GM12873 (cell line): ENCODE measurements at regions not wholly inside any gene's neighbourhood (a gene's known extent, or its start where the extent isn't known, plus 50 kb on each side); places are given as distances from the start of the nearest gene placed in this dataset.

Source experiments
- TF ChIP-seq, protein P1 (sequence below): IDR thresholded peaks from 2 replicates; pipeline ENCODE4 v1.5.1; 2012; ENCODE audit warnings: low read depth, mild to moderate bottlenecking, moderate library complexity, low read length, control low read depth; ENCODE audit not compliant: insufficient read depth; ENCODE audit errors: missing control alignments

DNA sequence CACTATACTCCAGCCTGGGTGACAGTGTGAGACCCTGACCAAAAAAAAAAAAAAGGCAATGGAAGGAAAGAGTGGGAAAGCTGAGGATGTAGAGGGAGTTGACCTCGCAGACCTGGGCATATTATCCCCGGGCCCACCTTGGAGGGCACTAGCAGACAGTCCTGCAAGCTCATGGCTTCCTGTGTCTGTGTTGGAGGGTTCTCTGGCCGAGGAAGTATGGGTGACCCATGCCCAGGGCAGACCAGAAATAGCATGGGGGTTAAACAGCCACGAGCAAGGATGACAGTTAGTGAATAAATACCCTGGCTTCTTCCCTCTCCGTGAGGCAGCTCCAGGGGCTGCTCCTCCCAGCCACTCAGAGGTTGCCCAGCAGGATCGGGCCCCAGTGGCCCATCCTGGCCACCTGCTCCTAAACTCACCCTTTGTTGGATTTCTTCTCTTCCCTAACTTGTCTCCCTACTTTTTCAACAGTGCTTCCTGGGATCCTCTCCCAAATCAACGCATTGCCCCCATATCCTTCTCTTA, 485.8 kb downstream of the ZNF536 start:
- TF ChIP-seq, protein P1, sequence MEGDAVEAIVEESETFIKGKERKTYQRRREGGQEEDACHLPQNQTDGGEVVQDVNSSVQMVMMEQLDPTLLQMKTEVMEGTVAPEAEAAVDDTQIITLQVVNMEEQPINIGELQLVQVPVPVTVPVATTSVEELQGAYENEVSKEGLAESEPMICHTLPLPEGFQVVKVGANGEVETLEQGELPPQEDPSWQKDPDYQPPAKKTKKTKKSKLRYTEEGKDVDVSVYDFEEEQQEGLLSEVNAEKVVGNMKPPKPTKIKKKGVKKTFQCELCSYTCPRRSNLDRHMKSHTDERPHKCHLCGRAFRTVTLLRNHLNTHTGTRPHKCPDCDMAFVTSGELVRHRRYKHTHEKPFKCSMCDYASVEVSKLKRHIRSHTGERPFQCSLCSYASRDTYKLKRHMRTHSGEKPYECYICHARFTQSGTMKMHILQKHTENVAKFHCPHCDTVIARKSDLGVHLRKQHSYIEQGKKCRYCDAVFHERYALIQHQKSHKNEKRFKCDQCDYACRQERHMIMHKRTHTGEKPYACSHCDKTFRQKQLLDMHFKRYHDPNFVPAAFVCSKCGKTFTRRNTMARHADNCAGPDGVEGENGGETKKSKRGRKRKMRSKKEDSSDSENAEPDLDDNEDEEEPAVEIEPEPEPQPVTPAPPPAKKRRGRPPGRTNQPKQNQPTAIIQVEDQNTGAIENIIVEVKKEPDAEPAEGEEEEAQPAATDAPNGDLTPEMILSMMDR, result no peak

DNA sequence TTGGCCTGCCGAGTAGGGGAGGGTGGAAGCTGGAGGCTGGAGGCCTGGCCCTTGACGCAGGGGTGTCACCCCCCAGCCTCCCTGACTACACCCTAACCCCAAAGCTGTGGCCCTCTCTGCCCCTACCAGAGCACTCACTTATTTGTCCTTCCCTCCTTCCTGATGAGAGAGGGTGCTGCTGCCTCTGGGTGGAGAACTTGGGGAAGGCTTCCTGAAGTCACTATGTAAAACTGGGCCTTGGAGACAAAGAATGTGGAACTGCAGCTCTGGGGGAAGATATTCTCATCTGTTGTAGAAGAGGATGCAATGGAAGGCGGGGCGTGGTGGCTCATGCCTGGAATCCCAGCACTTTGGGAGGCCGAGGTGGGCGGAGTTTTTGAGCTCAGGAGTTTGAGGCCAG, 485.2 kb downstream of the ZNF536 start:
- TF ChIP-seq, protein P1, result no peak

DNA sequence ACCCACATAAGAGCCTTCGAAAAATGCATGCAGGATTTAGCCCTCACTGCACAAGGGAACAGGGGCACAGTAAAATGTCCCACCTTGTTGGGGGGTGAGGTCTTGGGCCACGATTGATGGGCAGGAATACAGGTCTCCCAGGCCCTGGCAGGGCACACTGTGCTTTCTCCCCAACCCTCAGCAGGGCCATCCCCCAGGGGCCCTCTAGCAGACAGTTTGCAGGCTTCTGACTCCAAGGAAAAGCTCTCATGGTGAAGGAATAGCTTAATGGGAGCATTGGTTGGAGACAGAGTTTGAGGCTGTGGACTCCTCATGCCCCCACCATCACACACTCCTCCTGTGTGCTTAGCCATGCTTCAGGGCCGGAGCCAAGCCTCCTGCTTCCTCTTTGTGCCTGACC, 484.6 kb downstream of the ZNF536 start:
- TF ChIP-seq, protein P1, result no peak

DNA sequence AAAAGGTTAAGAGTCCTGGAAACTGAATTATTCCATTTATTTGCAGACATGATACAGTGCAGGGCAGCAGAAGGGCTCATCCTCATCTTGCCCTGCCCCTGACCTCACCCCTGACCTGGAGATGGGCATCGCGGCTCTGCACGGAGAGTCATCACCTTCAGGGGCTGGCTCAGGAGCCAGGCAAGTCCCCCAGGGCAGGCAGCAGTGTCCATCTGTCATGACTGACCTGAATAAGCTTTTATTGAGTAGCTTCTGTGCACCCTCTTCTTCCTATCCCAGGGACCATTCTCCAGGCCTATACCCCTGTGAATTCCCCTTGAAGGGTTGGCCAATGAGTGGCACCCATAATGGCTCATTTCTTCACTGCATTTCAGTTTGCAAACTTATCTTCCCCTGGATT, 484.2 kb downstream of the ZNF536 start:
- TF ChIP-seq, protein P1, result no peak

DNA sequence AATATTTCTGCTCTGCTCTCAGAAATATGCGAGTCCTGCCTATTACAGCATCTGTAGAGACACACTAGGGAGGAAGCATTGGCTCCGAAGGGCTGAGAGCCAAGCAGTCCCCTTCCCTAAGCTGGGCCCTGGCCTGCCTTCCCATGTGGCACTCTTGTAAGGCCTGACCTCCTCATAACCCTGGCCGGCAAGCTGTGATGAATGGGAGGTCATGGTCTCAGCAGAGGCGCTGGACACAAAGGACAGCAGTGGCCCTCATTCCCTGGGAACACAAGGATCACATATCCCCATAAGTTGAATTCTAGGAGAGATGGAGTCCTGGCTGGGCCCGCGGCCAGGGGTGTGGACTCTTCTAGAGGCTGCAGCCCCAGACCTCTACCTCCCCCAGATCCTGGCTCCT, 483.3 kb downstream of the ZNF536 start:
- TF ChIP-seq, protein P1, result no peak

DNA sequence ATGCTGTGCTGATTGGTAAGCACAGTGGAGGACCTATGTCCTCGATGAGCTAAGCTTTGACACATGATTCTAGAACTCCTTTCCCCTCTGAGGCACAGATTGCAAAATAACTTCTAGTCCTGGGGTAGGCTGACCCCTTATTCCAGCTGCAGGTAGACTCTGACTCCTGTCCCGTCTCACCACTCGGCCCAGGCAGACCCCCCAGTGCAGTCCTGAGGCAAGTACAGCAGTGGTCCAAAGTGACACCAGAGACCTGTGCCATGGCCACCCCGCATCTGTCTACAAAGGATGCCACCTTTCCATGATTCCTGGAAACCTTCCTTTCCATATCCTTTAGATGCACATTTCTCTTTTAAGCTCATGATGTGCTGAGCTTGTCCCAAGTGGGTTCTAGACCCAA, 482.5 kb downstream of the ZNF536 start:
- TF ChIP-seq, protein P1, result no peak

DNA sequence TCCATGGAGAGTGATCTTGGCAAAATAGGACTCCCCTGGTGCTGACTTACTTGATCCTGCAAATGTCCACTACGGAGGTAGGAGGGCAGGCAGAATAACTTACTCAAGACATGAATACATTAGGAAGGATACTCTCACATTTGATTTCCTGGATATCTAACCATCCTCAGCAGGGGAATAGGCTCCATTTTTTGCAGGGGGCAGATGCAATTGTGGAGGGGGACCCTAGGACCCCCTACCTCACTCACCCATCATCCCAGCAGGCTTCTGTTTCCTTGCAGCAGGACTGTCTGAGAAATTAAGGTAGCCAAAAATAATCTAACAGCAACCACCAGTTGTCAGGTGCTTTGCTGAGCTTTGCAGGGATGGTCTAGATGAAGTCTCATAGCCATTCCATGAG, 482.0 kb downstream of the ZNF536 start:
- TF ChIP-seq, protein P1, result no peak
